ENCODE measurements at regions not wholly inside any gene's neighbourhood (a gene's known extent, or its start where the extent isn't known, plus 50 kb on each side); places are given as distances from the start of the nearest gene placed in this dataset.
"Not testable (repeated sequence)": the region's sequence is repeated elsewhere in the genome, so short reads cannot be mapped to it uniquely, and the experiment has no call there.

DNA sequence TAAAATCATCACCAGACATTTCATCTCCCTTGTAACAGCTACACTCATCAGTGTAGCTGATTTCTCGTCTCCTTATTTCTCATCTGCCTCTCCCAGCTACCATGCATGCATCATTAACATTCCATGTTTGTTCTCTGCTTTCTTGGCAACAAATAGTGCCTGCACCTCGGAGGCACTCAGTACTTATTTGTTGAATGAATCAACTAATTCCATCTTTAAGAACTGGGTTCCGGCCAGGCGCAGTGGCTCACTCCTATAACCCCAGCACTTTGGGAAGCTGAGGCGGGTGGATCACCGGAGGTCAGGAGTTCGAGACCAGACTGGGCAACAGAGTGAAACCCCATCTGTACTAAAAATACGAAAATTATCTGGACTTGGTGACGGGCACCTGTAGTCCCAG, 63.9 kb upstream of the GTF3A start:
- BruUV-seq (replicated peaks): no TSS peak
- ChIA-PET POLR2A (ENCODE audit: unreplicated experiment) (no interaction called here), CTCF (interaction anchor here (0.7 to 1.3 kb wide), 2 partner anchors 375 to 403 kb away, joined by 4 to 5 read pairs; no protein-coding TSS in a partner anchor)
- no peak for DNase-seq
- no peaks in the 10 kb centered on the region for H4K20me1 ChIP-seq (ENCODE audit: insufficient read depth)
- no peaks in the 10 kb centered on the region; the same call in 1 of the 2 replicates for H3K27me3 ChIP-seq (ENCODE audit: insufficient read depth, low read depth)
- H3K79me2 ChIP-seq (ENCODE audit: low read depth): no peaks in the 10 kb centered on the region
- no peaks in the 10 kb centered on the region for H3K36me3 ChIP-seq (ENCODE audit: low read depth)
- H3K9me2 ChIP-seq (ENCODE audit: insufficient read depth): no peaks in the 10 kb centered on the region
- H3K4me3 ChIP-seq: no peak overlapping the region
- H2AFZ ChIP-seq: no peak overlapping the region
- no peak overlapping the region for H3K27ac ChIP-seq
- TF ChIP-seq EZH2 (IDR thresholded peaks at IDR 0.05; ENCODE audit: low read depth): no peak
- TF ChIP-seq, protein P1, sequence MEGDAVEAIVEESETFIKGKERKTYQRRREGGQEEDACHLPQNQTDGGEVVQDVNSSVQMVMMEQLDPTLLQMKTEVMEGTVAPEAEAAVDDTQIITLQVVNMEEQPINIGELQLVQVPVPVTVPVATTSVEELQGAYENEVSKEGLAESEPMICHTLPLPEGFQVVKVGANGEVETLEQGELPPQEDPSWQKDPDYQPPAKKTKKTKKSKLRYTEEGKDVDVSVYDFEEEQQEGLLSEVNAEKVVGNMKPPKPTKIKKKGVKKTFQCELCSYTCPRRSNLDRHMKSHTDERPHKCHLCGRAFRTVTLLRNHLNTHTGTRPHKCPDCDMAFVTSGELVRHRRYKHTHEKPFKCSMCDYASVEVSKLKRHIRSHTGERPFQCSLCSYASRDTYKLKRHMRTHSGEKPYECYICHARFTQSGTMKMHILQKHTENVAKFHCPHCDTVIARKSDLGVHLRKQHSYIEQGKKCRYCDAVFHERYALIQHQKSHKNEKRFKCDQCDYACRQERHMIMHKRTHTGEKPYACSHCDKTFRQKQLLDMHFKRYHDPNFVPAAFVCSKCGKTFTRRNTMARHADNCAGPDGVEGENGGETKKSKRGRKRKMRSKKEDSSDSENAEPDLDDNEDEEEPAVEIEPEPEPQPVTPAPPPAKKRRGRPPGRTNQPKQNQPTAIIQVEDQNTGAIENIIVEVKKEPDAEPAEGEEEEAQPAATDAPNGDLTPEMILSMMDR (conservative IDR thresholded peaks at IDR 0.05): no peak
- H3F3A ChIP-seq (ENCODE audit: insufficient read depth, low read depth): no peaks in the 10 kb centered on the region
- no peaks in the 10 kb centered on the region; the same call in 1 of the 2 replicates for H3K4me1 ChIP-seq (replicated peaks; ENCODE audit: insufficient read depth)
- H3K4me2 ChIP-seq: no peak overlapping the region
- intact Hi-C loops (cut with micrococcal nuclease; ENCODE audit: unreplicated experiment): loop anchor here (10.0 kb wide), 1 partner anchor 2004 kb away; no protein-coding TSS in a partner anchor
- H3K9me3 ChIP-seq (ENCODE audit: insufficient read depth, low read depth): no peaks in the 10 kb centered on the region

DNA sequence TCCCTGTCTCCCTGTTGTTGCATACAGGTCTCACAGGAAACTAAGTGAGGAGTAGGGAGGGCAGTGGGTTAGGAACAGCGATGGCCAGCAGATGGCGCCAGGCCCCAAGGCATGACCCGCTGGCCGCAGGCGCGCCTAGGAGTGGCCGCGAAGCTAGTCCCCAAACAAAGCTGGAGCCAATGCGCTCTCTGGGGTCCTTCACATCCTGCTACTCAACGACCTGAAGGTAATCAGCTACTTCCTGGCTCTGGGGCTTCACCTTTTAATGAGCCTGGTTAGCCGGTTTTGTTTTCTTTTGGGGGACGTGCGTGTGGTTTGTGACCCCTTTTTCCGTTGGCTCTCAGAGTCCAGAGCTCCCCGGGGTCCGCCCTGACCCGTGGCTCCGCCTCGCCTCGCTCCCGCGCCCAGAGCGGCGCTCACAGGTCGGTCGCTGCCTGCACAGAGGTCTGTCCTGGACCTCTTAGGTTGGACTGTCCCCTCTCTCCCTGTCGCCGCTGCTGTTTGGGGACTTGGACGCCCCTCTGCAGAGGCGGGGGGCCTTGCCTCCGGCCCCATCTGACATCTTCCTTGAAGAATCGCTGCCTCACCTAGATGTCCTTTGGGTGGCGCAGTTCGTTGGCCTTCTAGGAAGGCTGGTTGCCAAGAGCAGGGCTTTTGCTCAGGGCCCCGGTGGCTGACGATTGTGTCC, 62.2 kb upstream of the GTF3A start:
- TF ChIP-seq, protein P1 (conservative IDR thresholded peaks at IDR 0.05): peak; percentile 90
- no peak for TF ChIP-seq EZH2 (IDR thresholded peaks at IDR 0.05; ENCODE audit: low read depth)
- BruUV-seq (replicated peaks): no TSS peak
- no peaks in the 10 kb centered on the region for H3F3A ChIP-seq (ENCODE audit: insufficient read depth, low read depth)
- H2AFZ ChIP-seq: peak overlapping the region; percentile 61
- no peaks in the 10 kb centered on the region for H3K36me3 ChIP-seq (ENCODE audit: low read depth)
- CTCF ChIA-PET: interaction anchor here (0.5 to 1.2 kb wide), 11 partner anchors 10 to 1374 kb away, joined by 3 to 12 read pairs (median 5); no protein-coding TSS in a partner anchor
- peak; percentile 59 to 78 for DNase-seq
- H3K4me1 ChIP-seq (replicated peaks; ENCODE audit: insufficient read depth): no peaks in the 10 kb centered on the region; the same call in 1 of the 2 replicates
- no peaks in the 10 kb centered on the region for H3K9me3 ChIP-seq (ENCODE audit: insufficient read depth, low read depth)
- H3K9me2 ChIP-seq (ENCODE audit: insufficient read depth): no peaks in the 10 kb centered on the region
- H3K4me2 ChIP-seq: peak overlapping the region; percentile 71
- no peaks in the 10 kb centered on the region for H3K79me2 ChIP-seq (ENCODE audit: low read depth)
- intact Hi-C loops (cut with micrococcal nuclease; ENCODE audit: unreplicated experiment): loop anchor here (1.0 to 10.0 kb wide), 2 partner anchors 622 to 2003 kb away; no protein-coding TSS in a partner anchor
- POLR2A ChIA-PET (ENCODE audit: unreplicated experiment): interaction anchor here (0.7 kb wide), 1 partner anchor 1309 kb away, joined by 4 read pairs; no protein-coding TSS in a partner anchor
- H3K27me3 ChIP-seq (ENCODE audit: insufficient read depth, low read depth): peaks cover 4% of the 10 kb centered on the region; the same call in 1 of the 2 replicates
- H3K4me3 ChIP-seq: peak overlapping the region; percentile 33; the same call in 1 of the 2 replicates
- H4K20me1 ChIP-seq (ENCODE audit: insufficient read depth): no peaks in the 10 kb centered on the region
- no peak overlapping the region for H3K27ac ChIP-seq

DNA sequence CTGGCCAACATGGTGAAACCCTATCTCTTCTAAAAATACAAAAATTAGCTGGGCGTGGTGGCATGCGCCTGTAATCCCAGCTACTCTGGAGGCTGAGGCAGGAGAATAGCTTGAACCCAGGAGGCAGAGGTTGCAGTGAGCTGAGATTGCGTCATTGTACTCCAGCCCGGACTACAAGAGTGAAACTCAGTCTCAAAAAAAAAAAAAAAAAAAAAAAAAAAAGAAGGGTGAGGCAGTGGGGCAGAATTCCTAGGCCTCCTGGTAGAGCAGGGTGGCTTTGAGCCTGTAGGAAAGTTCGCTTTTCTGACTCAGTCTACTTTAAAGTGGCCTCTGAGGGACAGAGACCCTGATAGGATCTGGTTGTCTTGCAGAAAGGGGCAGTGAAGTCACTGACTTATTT, 60.8 kb upstream of the GTF3A start:
- intact Hi-C loops (cut with micrococcal nuclease; ENCODE audit: unreplicated experiment): loop anchor here (10.0 kb wide), 1 partner anchor 2001 kb away; no protein-coding TSS in a partner anchor
- H3K27me3 ChIP-seq (ENCODE audit: insufficient read depth, low read depth); H2AFZ ChIP-seq; H4K20me1 ChIP-seq (ENCODE audit: insufficient read depth); DNase-seq; H3K27ac ChIP-seq; H3K9me3 ChIP-seq (ENCODE audit: insufficient read depth, low read depth); H3F3A ChIP-seq (ENCODE audit: insufficient read depth, low read depth); H3K79me2 ChIP-seq (ENCODE audit: low read depth); H3K4me3 ChIP-seq; H3K4me1 ChIP-seq (replicated peaks; ENCODE audit: insufficient read depth); H3K4me2 ChIP-seq; H3K36me3 ChIP-seq (ENCODE audit: low read depth); CTCF ChIA-PET; POLR2A ChIA-PET (ENCODE audit: unreplicated experiment); BruUV-seq (replicated peaks); H3K9me2 ChIP-seq (ENCODE audit: insufficient read depth): not testable (repeated sequence)
